Neural progenitor cell (in vitro differentiated cells): ENCODE measurements at regions not wholly inside any gene's neighbourhood (a gene's known extent, or its start where the extent isn't known, plus 50 kb on each side); places are given as distances from the start of the nearest gene placed in this dataset.

Experiments
- CTCF ChIP-seq: fragments of 200-600 bp; sonication (generic); IDR thresholded peaks from 2 replicates; pipeline ENCODE4 v1.5.1; 2017; ENCODE audit warnings: antibody characterized with exemption, mild to moderate bottlenecking
- EZH2 ChIP-seq: fragments of 200-600 bp; sonication (generic); IDR thresholded peaks from 2 replicates; pipeline ENCODE4 v1.6.1; 2017; ENCODE audit warnings: antibody characterized with exemption, mild to moderate bottlenecking, moderate library complexity
- EZH2phosphoT487 ChIP-seq: fragments of 200-600 bp; sonication (generic); IDR thresholded peaks from 2 replicates; pipeline ENCODE4 v1.6.1; 2017; ENCODE audit warnings: antibody characterized with exemption

DNA sequence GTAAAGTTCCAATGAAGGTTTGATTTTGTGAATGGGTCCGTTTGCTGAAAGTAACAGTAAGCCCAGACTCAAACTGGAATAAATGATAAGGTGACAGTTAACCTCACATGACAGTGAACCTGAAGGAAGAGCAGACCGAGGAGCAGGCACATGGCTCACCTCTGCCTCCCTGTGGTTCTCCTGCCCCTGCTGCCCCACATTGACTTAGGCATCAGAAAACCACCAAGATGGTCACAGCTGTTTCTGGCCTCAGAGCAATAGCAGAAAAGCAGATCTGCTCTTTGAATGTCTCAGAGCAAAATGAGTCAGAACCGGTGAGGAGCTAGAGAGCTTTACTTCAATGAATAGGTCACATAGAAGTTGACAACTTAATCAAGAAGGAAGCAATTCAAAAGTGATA is 487.6 kb downstream of the METTL4 start:
- TF ChIP-seq CTCF (peak; percentile 47), EZH2 (no peak), EZH2phosphoT487 (no peak)
